Glomerular visceral epithelial cell (primary cell): ENCODE measurements at regions not wholly inside any gene's neighbourhood (a gene's known extent, or its start where the extent isn't known, plus 50 kb on each side); places are given as distances from the start of the nearest gene placed in this dataset.

Experiments used
- DNase-seq: peaks from one replicate; pipeline ENCODE4 v3.0.0-alpha.2; 2016; ENCODE audit errors: extremely low spot score

GRCh38 chr6:140602431-140603248 lies 1228.2 kb upstream of the CITED2 start:
- DNase-seq = no peak

GRCh38 chr6:140601021-140601808 lies 1226.8 kb upstream of the CITED2 start:
- DNase-seq = no peak

- no peak for DNase-seq
Measured at GRCh38 chr6:140599916-140600315, 1225.5 kb upstream of the CITED2 start.

- DNase-seq = no peak
Measured at GRCh38 chr6:140597181-140597580, 1222.7 kb upstream of the CITED2 start.

- DNase-seq = no peak
Measured at GRCh38 chr6:140594806-140595128, 1220.3 kb upstream of the CITED2 start.

- no peak for DNase-seq
Measured at GRCh38 chr6:140592877-140593276, 1218.4 kb upstream of the CITED2 start.

- DNase-seq = no peak
Measured at GRCh38 chr6:140590641-140591040, 1216.2 kb upstream of the CITED2 start.

GRCh38 chr6:140586426-140587061 lies 1212.1 kb upstream of the CITED2 start:
- no peak for DNase-seq

GRCh38 chr6:140581601-140582000 lies 1207.2 kb upstream of the CITED2 start:
- no peak for DNase-seq

GRCh38 chr6:140579918-140580317 lies 1205.5 kb upstream of the CITED2 start:
- no peak for DNase-seq

GRCh38 chr6:140576004-140576555 lies 1201.6 kb upstream of the CITED2 start:
- DNase-seq = no peak

GRCh38 chr6:140572867-140573266 lies 1198.4 kb upstream of the CITED2 start:
- DNase-seq = no peak

GRCh38 chr6:140572129-140572528 lies 1197.7 kb upstream of the CITED2 start:
- DNase-seq = peak; percentile 27

- no peak for DNase-seq
Measured at GRCh38 chr6:140571145-140571544, 1196.7 kb upstream of the CITED2 start.

GRCh38 chr6:140567466-140567865 lies 1193.0 kb upstream of the CITED2 start:
- DNase-seq = no peak

GRCh38 chr6:140566781-140567277 lies 1192.4 kb upstream of the CITED2 start:
- DNase-seq = peak; percentile 22

GRCh38 chr6:140563728-140564127 lies 1189.3 kb upstream of the CITED2 start:
- DNase-seq = no peak

- no peak for DNase-seq
Measured at GRCh38 chr6:140561701-140562100, 1187.3 kb upstream of the CITED2 start.

GRCh38 chr6:140560671-140561070 lies 1186.2 kb upstream of the CITED2 start:
- no peak for DNase-seq

GRCh38 chr6:140559458-140559857 lies 1185.0 kb upstream of the CITED2 start:
- DNase-seq = no peak

GRCh38 chr6:140554421-140554820 lies 1180.0 kb upstream of the CITED2 start:
- DNase-seq = peak; percentile 31

- DNase-seq = no peak
Measured at GRCh38 chr6:140548366-140548765, 1173.9 kb upstream of the CITED2 start.
